ENCODE measurements at regions not wholly inside any gene's neighbourhood (a gene's known extent, or its start where the extent isn't known, plus 50 kb on each side); places are given as distances from the start of the nearest gene placed in this dataset.

DNA sequence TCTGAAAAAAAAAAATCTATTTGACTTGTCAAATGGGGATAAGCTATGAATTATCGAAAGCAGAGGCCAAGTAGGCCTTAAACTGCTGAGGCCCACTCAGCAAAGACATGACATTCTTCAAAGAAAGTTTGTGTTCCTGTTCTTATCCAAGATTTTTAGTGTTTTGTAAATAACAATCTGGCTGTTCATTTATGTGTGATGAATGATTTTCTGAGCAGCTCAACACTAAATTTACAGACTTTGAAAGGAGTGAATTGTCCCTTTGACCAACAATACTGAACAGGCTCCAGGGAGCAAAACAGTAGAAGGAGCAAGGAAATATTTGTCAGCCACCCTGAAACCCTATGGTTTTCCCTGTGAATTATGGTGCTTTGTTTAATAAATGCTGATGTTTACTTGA, 512.6 kb upstream of the NAALADL2 start:
- Histone ChIP-seq H3K27me3 (ENCODE audit: insufficient read depth, low read length) (no peaks in the 10 kb centered on the region), H3K79me2 (ENCODE audit: insufficient read depth, low read length) (no peaks in the 10 kb centered on the region), H3K4me3 (ENCODE audit: insufficient read depth, low read depth, low read length) (no peak overlapping the region), H3K27ac (ENCODE audit: low read depth, low read length) (no peak overlapping the region), H3K4me2 (ENCODE audit: low read length) (no peak overlapping the region), H3K9ac (ENCODE audit: low read length) (no peak overlapping the region), H2AFZ (ENCODE audit: low read depth, low read length) (no peak overlapping the region), H3K4me1 (ENCODE audit: insufficient read depth, low read length) (no peaks in the 10 kb centered on the region), H4K20me1 (ENCODE audit: insufficient read depth, low read length) (no peaks in the 10 kb centered on the region), H3K9me3 (ENCODE audit: insufficient read depth, low read depth, low read length) (no peaks in the 10 kb centered on the region), H3K36me3 (ENCODE audit: insufficient read depth, low read length) (no peaks in the 10 kb centered on the region)
- no peak for FAIRE-seq
- peaks cover 4% of the 10 kb centered on the region for H3K4me1 Mint-ChIP-seq (ENCODE audit: low read depth, unreplicated experiment)
- peaks cover 7% of the 10 kb centered on the region for H3K9me3 Mint-ChIP-seq (ENCODE audit: unreplicated experiment)
- no peaks in the 10 kb centered on the region for H3K27me3 Mint-ChIP-seq (ENCODE audit: low read depth, unreplicated experiment)
- H3K36me3 Mint-ChIP-seq (ENCODE audit: low read depth, unreplicated experiment), result no peaks in the 10 kb centered on the region
- no peak for TF ChIP-seq EZH2 (IDR thresholded peaks at IDR 0.05; ENCODE audit: insufficient read depth, low read length)
- TF ChIP-seq, protein P1, sequence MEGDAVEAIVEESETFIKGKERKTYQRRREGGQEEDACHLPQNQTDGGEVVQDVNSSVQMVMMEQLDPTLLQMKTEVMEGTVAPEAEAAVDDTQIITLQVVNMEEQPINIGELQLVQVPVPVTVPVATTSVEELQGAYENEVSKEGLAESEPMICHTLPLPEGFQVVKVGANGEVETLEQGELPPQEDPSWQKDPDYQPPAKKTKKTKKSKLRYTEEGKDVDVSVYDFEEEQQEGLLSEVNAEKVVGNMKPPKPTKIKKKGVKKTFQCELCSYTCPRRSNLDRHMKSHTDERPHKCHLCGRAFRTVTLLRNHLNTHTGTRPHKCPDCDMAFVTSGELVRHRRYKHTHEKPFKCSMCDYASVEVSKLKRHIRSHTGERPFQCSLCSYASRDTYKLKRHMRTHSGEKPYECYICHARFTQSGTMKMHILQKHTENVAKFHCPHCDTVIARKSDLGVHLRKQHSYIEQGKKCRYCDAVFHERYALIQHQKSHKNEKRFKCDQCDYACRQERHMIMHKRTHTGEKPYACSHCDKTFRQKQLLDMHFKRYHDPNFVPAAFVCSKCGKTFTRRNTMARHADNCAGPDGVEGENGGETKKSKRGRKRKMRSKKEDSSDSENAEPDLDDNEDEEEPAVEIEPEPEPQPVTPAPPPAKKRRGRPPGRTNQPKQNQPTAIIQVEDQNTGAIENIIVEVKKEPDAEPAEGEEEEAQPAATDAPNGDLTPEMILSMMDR (IDR thresholded peaks at IDR 0.05; ENCODE audit: insufficient read depth, low read depth, low read length), result no peak
- no peak overlapping the region for H3K27ac Mint-ChIP-seq (ENCODE audit: unreplicated experiment)
- H3K4me3 Mint-ChIP-seq (ENCODE audit: unreplicated experiment), result no peak overlapping the region
- DNase-seq (ENCODE audit: low read depth), result no peak

DNA sequence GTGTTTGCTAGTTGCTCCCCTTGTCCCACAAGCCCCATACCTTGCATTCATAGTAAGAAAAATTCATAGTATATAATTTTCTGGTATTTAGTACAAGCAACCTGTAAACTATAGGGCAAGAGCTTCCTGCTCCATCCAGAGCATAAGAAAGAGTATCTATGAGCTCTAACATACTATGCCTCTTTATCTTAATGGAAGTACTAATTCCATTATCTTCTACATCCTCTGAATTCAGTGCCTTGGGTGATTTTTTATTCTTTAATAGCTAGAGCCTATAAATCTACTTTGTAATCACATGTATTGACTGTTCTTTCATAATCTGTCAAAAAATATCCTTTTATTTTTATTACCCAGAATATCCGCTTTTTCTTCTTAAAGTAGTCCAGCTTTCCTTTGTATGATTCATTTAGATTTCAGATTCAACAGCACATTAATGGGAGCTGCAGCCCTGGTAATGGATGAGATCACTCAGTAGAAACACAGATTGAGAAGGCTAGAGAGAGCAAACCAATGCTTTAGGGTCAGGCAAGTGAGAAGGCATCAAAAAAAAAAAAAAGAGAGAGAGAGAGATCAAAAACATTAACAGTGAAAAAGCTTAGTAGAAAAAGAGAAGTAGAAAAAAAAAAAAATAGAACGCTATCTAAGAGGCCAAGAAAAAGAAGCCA, 511.5 kb upstream of the NAALADL2 start:
- Histone ChIP-seq H4K20me1 (ENCODE audit: insufficient read depth, low read length) (no peaks in the 10 kb centered on the region), H3K9ac (ENCODE audit: low read length) (no peak overlapping the region), H2AFZ (ENCODE audit: low read depth, low read length) (no peak overlapping the region), H3K4me3 (ENCODE audit: insufficient read depth, low read depth, low read length) (no peak overlapping the region), H3K79me2 (ENCODE audit: insufficient read depth, low read length) (no peaks in the 10 kb centered on the region), H3K27ac (ENCODE audit: low read depth, low read length) (no peak overlapping the region), H3K4me1 (ENCODE audit: insufficient read depth, low read length) (no peaks in the 10 kb centered on the region), H3K27me3 (ENCODE audit: insufficient read depth, low read length) (no peaks in the 10 kb centered on the region), H3K36me3 (ENCODE audit: insufficient read depth, low read length) (no peaks in the 10 kb centered on the region), H3K4me2 (ENCODE audit: low read length) (no peak overlapping the region), H3K9me3 (ENCODE audit: insufficient read depth, low read depth, low read length) (no peaks in the 10 kb centered on the region)
- no peak for DNase-seq (ENCODE audit: low read depth)
- Mint-ChIP-seq H3K27me3 (ENCODE audit: low read depth, unreplicated experiment) (no peaks in the 10 kb centered on the region), H3K36me3 (ENCODE audit: low read depth, unreplicated experiment) (no peaks in the 10 kb centered on the region), H3K27ac (ENCODE audit: unreplicated experiment) (no peak overlapping the region), H3K4me3 (ENCODE audit: unreplicated experiment) (no peak overlapping the region), H3K4me1 (ENCODE audit: low read depth, unreplicated experiment) (peaks cover 4% of the 10 kb centered on the region), H3K9me3 (ENCODE audit: unreplicated experiment) (peaks cover 7% of the 10 kb centered on the region)
- FAIRE-seq, result no peak
- TF ChIP-seq EZH2 (IDR thresholded peaks at IDR 0.05; ENCODE audit: insufficient read depth, low read length), result no peak
- TF ChIP-seq, protein P1 (IDR thresholded peaks at IDR 0.05; ENCODE audit: insufficient read depth, low read depth, low read length), result no peak

DNA sequence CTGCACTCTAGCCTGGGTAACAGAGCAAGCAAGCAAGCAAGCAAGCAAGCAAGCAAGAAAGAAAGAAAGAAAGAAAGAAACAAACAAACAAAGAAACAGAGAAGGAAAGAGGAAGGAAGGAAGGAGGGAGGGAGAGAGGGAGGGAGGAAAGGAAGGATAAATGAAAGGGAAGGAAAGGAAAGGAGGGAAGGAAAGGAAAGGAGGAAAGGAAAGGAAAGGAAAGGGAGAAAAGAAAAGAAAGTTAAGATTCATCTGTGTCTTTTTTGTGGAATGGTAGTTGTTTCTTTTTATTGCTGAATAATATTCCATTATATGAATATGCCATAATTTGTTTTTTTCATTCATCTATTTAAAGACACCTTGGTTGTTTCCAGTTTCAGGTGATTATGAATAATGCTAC, 506.9 kb upstream of the NAALADL2 start:
- DNase-seq (ENCODE audit: low read depth) (no peak), FAIRE-seq (no peak)
- Histone ChIP-seq H3K9me3 (ENCODE audit: insufficient read depth, low read depth, low read length) (no peaks in the 10 kb centered on the region), H3K79me2 (ENCODE audit: insufficient read depth, low read length) (no peaks in the 10 kb centered on the region), H3K4me2 (ENCODE audit: low read length) (no peak overlapping the region), H3K36me3 (ENCODE audit: insufficient read depth, low read length) (no peaks in the 10 kb centered on the region), H3K27ac (ENCODE audit: low read depth, low read length) (no peak overlapping the region), H3K27me3 (ENCODE audit: insufficient read depth, low read length) (no peaks in the 10 kb centered on the region), H2AFZ (ENCODE audit: low read depth, low read length) (no peak overlapping the region), H3K4me3 (ENCODE audit: insufficient read depth, low read depth, low read length) (no peak overlapping the region), H3K9ac (ENCODE audit: low read length) (no peak overlapping the region), H3K4me1 (ENCODE audit: insufficient read depth, low read length) (no peaks in the 10 kb centered on the region), H4K20me1 (ENCODE audit: insufficient read depth, low read length) (no peaks in the 10 kb centered on the region)
- TF ChIP-seq, protein P1 (IDR thresholded peaks at IDR 0.05; ENCODE audit: insufficient read depth, low read depth, low read length), result no peak
- no peak for TF ChIP-seq EZH2 (IDR thresholded peaks at IDR 0.05; ENCODE audit: insufficient read depth, low read length)
- Mint-ChIP-seq H3K9me3 (ENCODE audit: unreplicated experiment) (peaks cover 7% of the 10 kb centered on the region), H3K27me3 (ENCODE audit: low read depth, unreplicated experiment) (no peaks in the 10 kb centered on the region), H3K36me3 (ENCODE audit: low read depth, unreplicated experiment) (no peaks in the 10 kb centered on the region), H3K4me1 (ENCODE audit: low read depth, unreplicated experiment) (no peaks in the 10 kb centered on the region), H3K4me3 (ENCODE audit: unreplicated experiment) (no peak overlapping the region), H3K27ac (ENCODE audit: unreplicated experiment) (no peak overlapping the region)
